ENCODE measurements at regions not wholly inside any gene's neighbourhood (a gene's known extent, or its start where the extent isn't known, plus 50 kb on each side); places are given as distances from the start of the nearest gene placed in this dataset.

DNA sequence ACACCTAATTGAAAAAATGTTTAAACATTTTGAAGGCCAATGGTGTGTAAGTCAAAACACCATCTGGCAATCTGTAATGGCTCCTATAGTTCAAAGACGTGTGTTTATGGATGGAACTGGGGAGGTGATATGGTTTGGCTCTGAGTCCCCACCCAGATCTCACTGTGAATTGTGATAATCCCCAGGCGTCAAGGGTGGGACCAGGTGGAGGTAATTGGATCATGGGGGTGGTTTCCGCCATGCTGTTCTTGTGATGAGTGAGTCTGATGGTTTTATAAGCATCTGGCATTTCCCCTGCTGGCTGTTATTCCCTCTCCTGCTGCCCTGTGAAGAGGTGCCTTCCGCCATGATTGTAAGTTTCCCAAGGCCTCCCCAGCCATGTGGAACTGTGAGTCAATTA lies 52.2 kb downstream of the ADRA2C start:
- no peak for DNase-seq (ENCODE audit: low read depth)

DNA sequence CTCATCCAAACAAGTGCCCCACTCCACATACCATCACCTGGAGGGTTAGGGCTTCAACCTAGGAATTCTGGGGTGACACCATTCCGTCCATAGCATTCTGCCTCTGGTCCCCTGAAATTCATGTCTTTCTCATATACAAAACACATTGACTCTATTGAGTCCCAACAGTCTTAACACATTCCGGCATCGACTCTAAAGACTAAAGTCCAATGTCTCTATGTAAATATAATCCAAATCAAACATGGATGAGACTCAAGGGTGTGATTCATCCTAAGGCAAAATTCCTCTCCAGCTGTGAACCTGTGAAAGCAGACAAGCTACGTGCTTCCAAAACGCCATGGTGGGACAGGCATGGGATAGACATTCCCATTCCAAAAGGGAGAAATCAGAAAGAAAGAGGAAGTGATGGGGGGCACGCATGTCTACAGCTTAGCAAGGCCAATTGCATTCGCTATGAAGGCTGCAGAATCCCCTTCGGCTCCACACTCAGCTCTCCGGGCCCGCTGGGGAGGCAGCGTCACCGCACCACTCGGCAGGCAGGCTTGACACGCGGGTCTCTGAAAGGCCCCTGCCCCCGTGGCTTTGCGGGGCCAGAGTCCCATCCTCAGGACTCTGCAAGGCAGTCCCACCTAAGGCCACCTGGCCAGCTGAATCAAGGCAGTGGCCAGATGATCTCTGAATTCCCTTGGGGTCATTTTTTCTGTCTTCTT lies 53.2 kb downstream of the ADRA2C start:
- DNase-seq (ENCODE audit: low read depth): no peak

- DNase-seq (ENCODE audit: low read depth): no peak
Measured at GRCh38 chr4:3820016-3820805, 54.0 kb downstream of the ADRA2C start.

GRCh38 chr4:3820806-3821579 lies 54.8 kb downstream of the ADRA2C start:
- DNase-seq (ENCODE audit: low read depth): no peak

DNA sequence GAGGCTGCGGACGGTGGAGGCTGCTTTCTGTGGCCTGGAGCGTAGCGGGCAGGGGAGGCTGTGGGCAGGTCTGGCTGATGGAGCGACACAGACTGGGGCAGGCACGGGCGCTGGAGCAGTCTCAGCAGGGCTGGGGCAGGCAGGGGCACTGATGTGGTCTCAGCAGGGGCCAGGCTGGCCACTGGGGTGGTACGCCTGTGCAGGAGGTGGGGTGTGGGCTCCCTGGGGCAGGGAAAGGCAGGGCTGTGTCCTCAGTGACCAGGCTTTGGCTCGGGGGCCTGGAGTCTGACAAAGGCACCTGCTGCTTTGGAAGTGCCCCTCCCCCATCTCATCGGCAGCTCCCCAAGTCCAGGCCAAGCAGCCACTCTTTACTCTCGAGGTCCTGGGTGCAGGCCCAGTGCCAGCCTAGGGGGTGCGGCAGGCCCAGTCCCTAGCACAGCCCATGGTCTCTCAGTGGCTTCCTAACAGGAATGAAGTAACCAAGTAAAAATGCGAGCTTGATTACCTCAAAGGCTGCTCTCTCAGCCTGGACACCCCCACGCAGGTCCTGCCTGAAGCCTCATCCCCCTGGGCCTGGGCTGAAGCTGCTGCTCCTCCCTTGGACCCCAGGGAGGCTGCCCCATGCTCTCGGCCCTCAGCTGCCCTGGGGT lies 55.5 kb downstream of the ADRA2C start:
- no peak for DNase-seq (ENCODE audit: low read depth)

DNA sequence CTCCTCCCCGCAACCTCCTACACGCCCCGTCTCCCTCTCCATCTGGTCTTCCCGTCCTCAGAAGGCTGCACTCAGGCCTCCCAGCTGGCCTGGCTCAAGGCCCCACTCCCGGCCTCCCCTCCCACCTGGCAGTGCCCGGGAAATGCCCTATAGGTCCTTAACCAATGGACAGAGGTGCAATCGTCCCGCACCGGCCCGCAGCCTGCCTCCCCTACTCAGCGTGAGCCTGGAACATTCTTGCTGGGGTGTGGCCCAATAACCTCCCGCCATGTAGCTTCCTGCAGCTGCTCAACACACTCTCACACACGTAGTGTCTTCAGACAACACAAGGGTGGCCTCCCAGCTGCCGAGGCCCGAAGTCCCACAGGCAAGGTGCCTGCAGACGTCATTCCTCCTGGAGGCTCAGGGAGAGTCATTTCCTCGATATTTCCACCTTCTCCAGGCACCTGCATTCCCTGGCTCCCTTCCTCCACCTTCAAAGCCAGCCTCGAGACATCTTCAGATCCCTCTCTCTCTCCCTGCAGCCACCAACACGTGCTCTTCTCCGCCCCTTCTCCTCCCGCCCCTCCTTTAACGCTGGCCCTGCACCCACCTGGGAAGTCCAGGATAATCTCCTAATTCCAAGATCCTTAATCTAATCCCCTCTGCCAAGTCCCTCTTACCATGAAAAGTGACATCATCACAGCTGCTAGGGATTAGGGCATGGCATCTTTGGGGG lies 56.2 kb downstream of the ADRA2C start:
- DNase-seq (ENCODE audit: low read depth): no peak

- DNase-seq (ENCODE audit: low read depth): no peak
Measured at GRCh38 chr4:3823496-3824341, 57.5 kb downstream of the ADRA2C start.

DNA sequence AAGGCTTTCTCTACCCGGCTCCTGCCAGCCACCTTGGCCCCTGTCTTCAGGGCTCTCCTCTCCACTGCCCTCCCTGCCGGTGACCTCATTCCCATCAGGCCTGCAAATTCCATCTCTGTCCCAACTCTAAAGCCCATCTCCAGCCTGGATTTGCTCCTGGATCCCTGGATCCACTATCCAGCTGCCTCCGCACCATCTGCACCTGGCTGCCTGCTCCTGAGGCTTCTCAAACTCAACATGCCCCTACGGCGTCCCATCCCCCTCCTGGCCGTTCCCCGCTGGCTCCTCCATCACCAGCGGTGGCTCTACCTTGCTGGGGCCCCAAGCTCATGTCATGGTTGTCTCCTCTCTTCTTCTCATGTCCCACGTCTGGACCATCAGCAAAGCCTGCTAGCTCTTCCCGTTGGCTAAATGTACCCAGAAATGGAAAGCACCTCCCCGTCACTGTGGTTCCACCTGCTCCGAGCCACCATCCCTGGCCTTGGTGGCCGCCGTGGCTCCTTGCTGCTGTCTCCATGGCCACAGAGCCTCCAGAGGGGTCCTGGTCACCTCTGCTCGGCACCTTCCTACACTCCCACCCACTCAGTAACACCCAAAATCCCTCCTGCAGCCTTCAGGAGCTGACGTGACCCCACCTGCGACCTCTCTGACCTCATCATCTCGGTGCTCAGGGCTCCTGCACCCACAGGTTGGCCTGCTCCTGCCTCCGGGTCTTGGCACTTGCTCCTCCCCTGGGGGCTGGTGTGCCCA lies 58.5 kb downstream of the ADRA2C start:
- no peak for DNase-seq (ENCODE audit: low read depth)

DNA sequence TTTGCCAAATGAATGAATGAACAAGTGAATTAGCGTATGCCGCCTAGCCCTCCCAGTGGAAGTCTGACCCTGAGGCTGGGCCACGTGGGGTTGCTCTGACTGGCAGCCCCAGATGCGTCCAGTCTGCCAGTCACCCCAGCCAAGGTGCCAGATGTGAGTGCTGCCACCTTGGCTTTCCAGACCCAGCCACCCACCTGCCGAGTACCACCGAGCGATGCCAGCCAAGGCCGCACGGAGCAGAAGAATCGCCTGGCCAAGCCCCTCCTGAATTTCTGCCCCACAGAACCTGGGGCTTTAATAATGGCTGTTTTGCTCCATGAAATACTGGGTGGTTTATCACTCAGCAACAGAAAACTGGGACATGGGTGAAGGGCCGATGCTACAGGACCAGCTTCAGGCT lies 59.3 kb downstream of the ADRA2C start:
- no peak for DNase-seq (ENCODE audit: low read depth)

DNA sequence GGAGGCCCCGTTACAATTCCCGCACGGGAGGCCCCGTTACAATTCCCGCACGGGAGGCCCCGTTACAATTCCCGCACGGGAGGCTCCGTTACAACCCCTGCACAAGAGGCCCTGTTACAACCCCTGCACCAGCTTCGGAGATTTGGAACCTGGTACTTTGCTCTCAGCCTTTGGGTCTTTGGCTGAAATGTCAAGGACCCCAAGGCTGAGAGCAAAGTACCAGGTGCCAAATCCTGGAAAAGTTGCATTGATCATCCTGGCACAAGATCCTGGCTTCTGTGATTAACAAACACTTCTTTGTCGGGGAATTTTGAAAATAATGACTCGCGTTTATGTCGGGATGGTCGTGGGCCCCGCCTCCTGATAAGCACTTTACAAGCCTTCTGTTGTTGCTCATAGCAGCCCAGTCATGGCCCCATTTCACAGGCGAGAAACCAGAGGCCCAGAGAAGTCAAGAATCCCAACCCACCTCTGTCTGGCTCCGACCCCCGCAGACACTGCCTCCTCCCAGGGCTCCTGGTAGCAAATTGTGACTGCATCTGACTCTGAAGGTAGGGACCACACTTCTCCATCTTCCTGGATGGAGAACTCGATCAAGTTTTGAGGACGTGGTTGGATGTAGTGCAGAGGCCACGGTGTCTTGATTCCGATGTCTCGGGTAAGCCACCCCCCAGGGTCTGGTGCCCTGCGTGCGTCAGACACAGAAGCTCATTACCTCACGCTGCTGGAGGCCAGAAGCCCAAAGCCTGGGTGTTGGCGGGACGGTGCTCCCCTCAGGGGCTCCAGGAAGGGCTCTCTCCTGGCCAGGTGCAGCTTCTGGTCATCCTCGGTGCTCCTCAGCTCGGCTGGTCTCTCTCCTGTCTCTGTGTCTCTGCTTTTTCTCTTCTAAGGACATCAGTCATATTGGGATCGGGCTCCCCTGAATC lies 60.3 kb downstream of the ADRA2C start:
- DNase-seq (ENCODE audit: low read depth): no peak

DNA sequence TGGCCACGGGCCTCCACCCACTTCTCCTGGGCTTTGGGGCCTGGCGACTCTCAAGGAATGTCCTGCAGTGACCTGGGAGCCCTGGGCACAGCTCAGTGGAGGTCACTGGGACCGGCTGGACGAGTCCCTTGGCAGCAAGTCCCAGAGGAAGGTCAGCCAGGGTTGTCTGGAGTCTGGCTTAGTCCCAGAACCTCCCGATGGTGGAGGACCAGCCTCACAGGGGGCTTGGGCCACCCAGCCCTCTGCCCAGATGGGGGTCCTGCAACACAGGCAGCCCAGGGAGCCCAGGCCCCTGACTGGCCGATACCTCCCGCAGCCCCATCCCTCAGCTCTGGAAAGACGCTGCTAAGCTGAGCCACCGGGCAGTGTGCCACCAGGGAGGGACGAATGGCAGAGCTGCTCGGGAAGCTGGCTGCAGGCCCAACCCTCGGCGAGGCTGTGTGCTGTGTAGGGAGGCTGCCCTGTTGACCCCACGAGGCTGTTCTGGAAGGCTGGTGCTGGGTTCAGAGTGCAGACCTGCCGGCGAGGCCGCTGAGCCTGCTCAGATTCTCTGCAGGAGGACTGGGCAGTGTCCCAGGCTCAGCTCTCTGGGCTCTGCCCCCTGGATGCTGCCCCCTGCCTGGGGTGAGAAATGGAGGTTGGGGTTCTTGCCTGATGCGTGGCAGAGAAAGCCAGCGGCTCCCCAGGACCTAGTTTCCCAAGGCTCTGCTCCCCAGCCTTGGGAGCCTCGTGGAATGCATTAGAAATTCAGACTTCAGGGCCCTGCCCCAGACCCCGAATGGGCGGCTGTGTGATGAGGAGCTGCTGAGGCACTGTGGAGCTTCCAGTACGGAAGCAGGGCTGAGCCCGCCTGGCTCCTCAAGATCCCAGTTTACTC lies 61.7 kb downstream of the ADRA2C start:
- no peak for DNase-seq (ENCODE audit: low read depth)

DNA sequence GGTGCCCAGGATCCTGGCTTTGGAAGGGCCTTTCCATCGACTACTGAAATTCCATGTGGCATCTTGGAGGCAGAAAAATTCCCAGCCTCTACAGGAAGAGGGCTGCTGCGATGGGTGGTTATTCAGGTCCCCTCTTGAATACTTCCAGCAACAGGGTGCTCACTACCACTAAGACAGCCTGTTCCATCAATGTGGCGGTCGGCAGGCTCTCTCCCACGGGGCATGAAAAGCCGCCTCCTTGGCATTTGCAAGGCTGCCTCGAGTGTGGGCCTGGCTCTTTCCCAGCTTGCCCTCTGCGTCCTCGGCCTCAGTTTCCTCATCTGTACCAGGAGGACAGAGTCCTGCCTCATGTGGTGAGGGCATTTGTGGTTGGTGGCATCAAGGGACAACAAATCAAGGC lies 62.4 kb downstream of the ADRA2C start:
- no peak for DNase-seq (ENCODE audit: low read depth)

GRCh38 chr4:3829211-3829955 lies 63.2 kb downstream of the ADRA2C start:
- DNase-seq (ENCODE audit: low read depth): no peak

DNA sequence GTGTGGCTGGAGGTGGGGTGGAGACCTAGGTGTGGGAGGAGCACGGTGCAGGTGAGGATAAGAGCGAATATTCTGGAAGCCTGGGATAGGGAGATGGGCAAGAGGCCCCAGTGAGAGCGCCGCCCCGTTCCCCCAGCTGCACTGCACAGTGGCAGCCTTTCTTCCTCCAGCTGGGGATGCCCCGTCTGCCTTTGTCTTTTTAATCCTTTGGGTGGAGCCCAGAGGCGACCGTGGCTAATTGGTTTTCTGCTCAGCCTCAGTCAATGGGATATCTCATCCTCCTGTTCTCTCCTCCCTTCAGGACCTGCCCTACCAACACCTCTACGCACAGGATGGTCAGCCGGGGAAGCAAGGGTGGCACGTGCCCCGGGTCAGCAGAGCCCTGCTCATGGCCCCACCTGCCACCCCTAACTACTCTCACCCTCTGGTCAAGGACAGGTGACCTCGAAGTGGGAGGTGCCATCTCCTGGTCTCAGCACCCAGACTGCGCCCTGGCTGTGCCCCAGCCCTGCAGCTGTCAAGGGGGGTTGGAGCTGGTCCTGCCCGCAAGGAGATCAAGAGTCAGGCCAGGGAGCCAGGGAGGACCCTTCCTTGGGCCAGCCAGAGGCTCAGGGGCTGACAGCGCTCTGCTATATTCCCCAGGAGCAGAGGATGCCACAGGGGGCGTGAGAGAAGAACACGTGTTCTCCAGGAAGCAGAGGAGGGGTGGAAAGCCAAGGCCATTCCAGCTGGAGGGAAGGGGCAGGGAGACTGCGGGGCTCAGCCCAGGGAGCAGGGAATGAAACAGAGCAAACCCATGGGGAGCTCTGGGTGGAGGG lies 64.0 kb downstream of the ADRA2C start:
- DNase-seq (ENCODE audit: low read depth): no peak

DNA sequence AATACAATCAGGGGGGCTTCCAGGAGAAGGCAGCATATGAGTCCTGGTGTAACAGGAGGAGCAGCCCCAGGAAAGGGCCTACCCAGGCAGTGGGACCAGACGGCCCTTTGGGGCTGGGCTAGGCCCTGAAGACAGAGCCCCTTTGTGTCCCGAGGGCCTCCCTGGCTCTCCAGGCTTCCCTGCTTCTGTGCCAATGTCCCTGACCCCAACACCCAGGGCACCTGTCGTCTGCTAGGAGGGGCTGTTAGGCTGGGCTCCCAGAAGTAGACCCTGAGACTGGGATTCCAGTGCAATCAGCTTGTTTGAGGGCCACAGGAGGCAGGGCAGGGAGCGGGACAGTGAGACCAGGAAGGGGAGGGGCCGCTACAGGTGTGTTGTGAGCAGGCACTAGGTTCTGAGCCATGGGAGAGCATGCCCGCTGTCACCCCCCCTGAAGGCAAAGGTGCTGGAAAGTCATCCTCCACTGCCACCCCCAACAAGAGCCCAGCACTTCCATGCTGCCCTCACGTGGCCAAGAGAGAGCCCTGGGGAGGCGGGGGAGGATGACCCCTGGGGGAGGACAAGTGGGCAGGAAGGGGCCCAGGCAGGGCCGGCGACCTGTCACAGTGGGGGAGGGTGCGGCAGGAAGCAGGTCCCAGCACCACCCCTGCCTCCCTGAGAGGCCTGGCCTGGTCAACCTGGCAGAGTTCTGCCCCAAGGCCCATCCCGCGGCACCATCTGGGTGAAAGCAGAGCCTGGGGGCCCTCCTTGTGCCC lies 64.8 kb downstream of the ADRA2C start:
- DNase-seq (ENCODE audit: low read depth): no peak

Data from stimulated activated CD8-positive, alpha-beta memory T cell treated with anti-CD3 and anti-CD28 coated beads, Interleukin-7, amount 100 ng/mL, for 24 hours (primary cell).